B cell (primary cell): ENCODE measurements at regions not wholly inside any gene's neighbourhood (a gene's known extent, or its start where the extent isn't known, plus 50 kb on each side); places are given as distances from the start of the nearest gene placed in this dataset.

Experiments
- ATAC-seq: fragments of 200-7000 bp; cut with Tn5 transposase; one replicate; pipeline ENCODE4 v1.10.0; 2021; ENCODE audit warnings: low read depth, mild to moderate bottlenecking, moderate number of reproducible peaks, moderate library complexity
- CTCF ChIA-PET: fragments of 350-600 bp; sonication (Branson Sonifier 250); formaldehyde crosslinking; loops from one replicate; lab custom pipeline; 2021; ENCODE audit warnings: antibody characterized with exemption, inconsistent platforms; lab: Charles Lee
- POLR2A ChIA-PET: fragments of 350-600 bp; sonication (Branson Sonifier 250); formaldehyde crosslinking; loops from one replicate; lab custom pipeline; 2021; ENCODE audit warnings: antibody characterized with exemption; lab: Charles Lee
- DNase-seq: peaks from one replicate; pipeline ENCODE4 v3.0.0; 2013
- H2AFZ ChIP-seq: 2 replicates; pipeline ENCODE4 v1.6.1; 2012; ENCODE audit warnings: mild to moderate bottlenecking, low read depth, low read length; ENCODE audit not compliant: insufficient read depth, poor library complexity, severe bottlenecking
- H3K27ac ChIP-seq, 2 donors: 1 replicate in 1 of 2; 2 replicates in 1 of 2; pipeline ENCODE4 v1.5.1; 2012 to 2013; ENCODE audit warnings: low read length in 2 of 2, mild to moderate bottlenecking in 2 of 2, moderate library complexity in 1 of 2
- H3K27me3 ChIP-seq, 4 experiments: fragments of 200-600 bp in 1 of 4; sonication (generic) in 1 of 4; replicated peaks in 1 of 4; 1 replicate in 2 of 4; 2 replicates in 2 of 4; pipeline versions ENCODE4 v1.6.1 to v1.7.0; 2013 to 2016; ENCODE audit warnings: low read length in 3 of 4, mild to moderate bottlenecking in 2 of 4, mixed read lengths in 1 of 4, moderate library complexity in 1 of 4; ENCODE audit not compliant: insufficient read depth in 4 of 4, control insufficient read depth in 3 of 4; ENCODE audit errors: control extremely low read depth in 1 of 4
- H3K36me3 ChIP-seq, 2 experiments: replicated peaks in 1 of 2; 1 replicate in 1 of 2; 2 replicates in 1 of 2; pipeline versions ENCODE4 v1.6.1 to v1.7.1; 2013; ENCODE audit warnings: low read length in 1 of 2; ENCODE audit not compliant: insufficient read depth in 2 of 2, control insufficient read depth in 1 of 2; ENCODE audit errors: control extremely low read depth in 1 of 2, extremely low read depth in 1 of 2
- H3K4me1 ChIP-seq, 2 donors: fragments of 200-600 bp in 1 of 2; sonication (generic) in 1 of 2; 1 replicate in 1 of 2; 2 replicates in 1 of 2; pipeline versions ENCODE4 v1.5.1 to v1.6.1; 2013 to 2017; ENCODE audit warnings: low read length in 2 of 2; ENCODE audit not compliant: control insufficient read depth in 2 of 2, insufficient read depth in 2 of 2
- H3K4me2 ChIP-seq: replicated peaks from 2 replicates; pipeline ENCODE3; 2012; ENCODE audit warnings: mild to moderate bottlenecking, low read depth, low read length; ENCODE audit not compliant: poor library complexity, severe bottlenecking
- H3K4me3 ChIP-seq, 5 experiments: fragments of 200-600 bp in 1 of 5; sonication (generic) in 1 of 5; 1 replicate in 3 of 5; 2 replicates in 2 of 5; pipeline versions ENCODE4 v1.5.1 to v1.7.0; 2011 to 2016; ENCODE audit warnings: low read length in 4 of 5, mild to moderate bottlenecking in 4 of 5, low read depth in 2 of 5, control low read depth in 1 of 5, moderate library complexity in 1 of 5; ENCODE audit not compliant: insufficient read depth in 1 of 5; ENCODE audit errors: control extremely low read depth in 1 of 5, extremely low read depth in 1 of 5
- H3K79me2 ChIP-seq: fragments of 200-600 bp; sonication (generic); one replicate; pipeline ENCODE4 v1.6.0; 2016; ENCODE audit warnings: low read length; ENCODE audit not compliant: control insufficient read depth, insufficient read depth
- H3K9ac ChIP-seq: fragments of 200-600 bp; sonication (generic); 2 replicates; pipeline ENCODE4 v1.6.1; 2017; ENCODE audit warnings: mild to moderate bottlenecking, low read length, moderate library complexity
- H3K9me3 ChIP-seq, 3 donors: one replicate each; pipeline versions ENCODE4 v1.6.1 to v1.7.1; 2013; ENCODE audit warnings: low read length in 2 of 3; ENCODE audit not compliant: control insufficient read depth in 2 of 3, insufficient read depth in 1 of 3; ENCODE audit errors: control extremely low read depth in 1 of 3
- H4K20me1 ChIP-seq: 2 replicates; pipeline ENCODE4 v1.6.0; 2012; ENCODE audit warnings: mild to moderate bottlenecking, low read length; ENCODE audit not compliant: insufficient read depth, control insufficient read depth, poor library complexity, severe bottlenecking
- H3K27ac Mint-ChIP-seq: one replicate; pipeline ENCODE4 v1.8.0; 2021; ENCODE audit warnings: mixed read lengths
- H3K27me3 Mint-ChIP-seq: one replicate; pipeline ENCODE4 v1.8.0; 2021; ENCODE audit warnings: mixed read lengths
- H3K4me1 Mint-ChIP-seq: one replicate; pipeline ENCODE4 v1.8.0; 2021; ENCODE audit warnings: mixed read lengths
- H3K4me3 Mint-ChIP-seq: one replicate; pipeline ENCODE4 v1.8.0; 2021; ENCODE audit warnings: mixed read lengths
- H3K9me3 Mint-ChIP-seq: one replicate; pipeline ENCODE4 v1.8.0; 2022; ENCODE audit warnings: mixed read lengths; ENCODE audit not compliant: insufficient read depth
- EZH2 ChIP-seq: IDR thresholded peaks from 2 replicates; pipeline ENCODE4 v1.6.1; 2012; ENCODE audit warnings: borderline replicate concordance, low read depth, mild to moderate bottlenecking, moderate library complexity, low read length; ENCODE audit not compliant: insufficient read depth, poor library complexity, severe bottlenecking
- WGBS: methylation state at CpG from one replicate; pipeline ENCODE4 v1.1.5; 2013; ENCODE audit warnings: missing lambda C conversion rate; ENCODE audit not compliant: insufficient coverage; 5-methylcytosine and 5-hydroxymethylcytosine counted together
- intact Hi-C: fragments of 100-400 bp; cut with micrococcal nuclease; formaldehyde crosslinking; loops from one replicate; pipeline ENCODE4 v1.10.0; 2022
- TF ChIP-seq, protein P1 (sequence below): fragments of 200-600 bp; IDR thresholded peaks from one replicate; pipeline ENCODE4 v1.8.0; 2022; ENCODE audit warnings: antibody characterized with exemption, mild to moderate bottlenecking

DNA sequence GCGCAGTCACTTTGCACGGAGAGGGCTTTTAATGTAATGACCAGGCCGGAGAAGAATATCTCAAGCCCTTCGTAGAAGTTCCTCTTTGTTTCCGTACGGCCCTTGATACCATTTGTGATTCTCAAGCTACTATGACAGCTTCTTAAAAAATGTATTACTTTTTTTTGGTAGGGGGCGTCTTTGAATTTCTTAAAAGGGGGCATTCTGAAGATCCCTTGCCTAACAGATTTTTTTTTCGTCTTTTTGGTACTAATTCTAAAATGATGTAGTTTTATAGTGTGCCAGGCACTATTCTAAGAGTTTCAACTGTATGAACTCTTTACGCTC is 614.0 kb downstream of the MCTP2 start:
- H2AFZ ChIP-seq: peak overlapping the region; percentile 10

DNA sequence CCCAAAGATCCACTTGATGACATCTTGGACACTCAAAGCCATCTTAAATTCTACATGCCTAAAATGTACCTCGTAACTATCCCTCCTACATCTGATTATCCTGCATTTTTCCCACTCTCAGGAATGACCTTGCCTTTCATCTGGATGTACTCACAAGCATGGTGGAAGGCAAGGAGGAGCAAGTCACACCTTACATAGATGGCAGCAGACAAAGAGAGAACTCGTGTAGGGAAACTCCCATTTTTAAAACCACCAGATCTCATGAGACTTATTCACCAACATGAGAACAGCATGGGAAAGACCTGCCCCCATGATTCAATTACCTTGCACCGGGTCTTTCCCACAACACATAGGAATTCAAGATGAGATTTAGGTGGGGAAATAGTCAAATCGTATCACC is 616.0 kb downstream of the MCTP2 start:
- CTCF ChIA-PET: no interaction called here
- 93% methylated on average over 2 of the region's 4 CpGs for WGBS
- H3K9ac ChIP-seq: no peak overlapping the region
- H3K4me1 ChIP-seq: no peaks in the 10 kb centered on the region
- Mint-ChIP-seq H3K9me3 (peaks cover 5% of the 10 kb centered on the region), H3K4me1 (no peaks in the 10 kb centered on the region), H3K4me3 (no peak overlapping the region), H3K27me3 (peaks cover 31% of the 10 kb centered on the region), H3K27ac (no peak overlapping the region)
- H3K27me3 ChIP-seq: peaks cover 0 to 12% (median 3%) of the 10 kb centered on the region in 4 experiments
- no peaks in the 10 kb centered on the region for H3K79me2 ChIP-seq
- H3K4me3 ChIP-seq: no peak overlapping the region
- intact Hi-C loops: no loop called here
- no peak for DNase-seq
- H4K20me1 ChIP-seq: no peaks in the 10 kb centered on the region
- no peak overlapping the region for H3K27ac ChIP-seq
- no peak for ATAC-seq
- H3K4me2 ChIP-seq: no peak overlapping the region
- H3K9me3 ChIP-seq: peaks cover 0 to 2% (median 0%) of the 10 kb centered on the region in 3 donors
- H3K36me3 ChIP-seq: no peaks in the 10 kb centered on the region
- TF ChIP-seq EZH2: no peak
- TF ChIP-seq, protein P1, sequence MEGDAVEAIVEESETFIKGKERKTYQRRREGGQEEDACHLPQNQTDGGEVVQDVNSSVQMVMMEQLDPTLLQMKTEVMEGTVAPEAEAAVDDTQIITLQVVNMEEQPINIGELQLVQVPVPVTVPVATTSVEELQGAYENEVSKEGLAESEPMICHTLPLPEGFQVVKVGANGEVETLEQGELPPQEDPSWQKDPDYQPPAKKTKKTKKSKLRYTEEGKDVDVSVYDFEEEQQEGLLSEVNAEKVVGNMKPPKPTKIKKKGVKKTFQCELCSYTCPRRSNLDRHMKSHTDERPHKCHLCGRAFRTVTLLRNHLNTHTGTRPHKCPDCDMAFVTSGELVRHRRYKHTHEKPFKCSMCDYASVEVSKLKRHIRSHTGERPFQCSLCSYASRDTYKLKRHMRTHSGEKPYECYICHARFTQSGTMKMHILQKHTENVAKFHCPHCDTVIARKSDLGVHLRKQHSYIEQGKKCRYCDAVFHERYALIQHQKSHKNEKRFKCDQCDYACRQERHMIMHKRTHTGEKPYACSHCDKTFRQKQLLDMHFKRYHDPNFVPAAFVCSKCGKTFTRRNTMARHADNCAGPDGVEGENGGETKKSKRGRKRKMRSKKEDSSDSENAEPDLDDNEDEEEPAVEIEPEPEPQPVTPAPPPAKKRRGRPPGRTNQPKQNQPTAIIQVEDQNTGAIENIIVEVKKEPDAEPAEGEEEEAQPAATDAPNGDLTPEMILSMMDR: no peak
- POLR2A ChIA-PET: no interaction called here
- H2AFZ ChIP-seq: no peak overlapping the region

More for the DNA sequence above, 614.0 kb downstream of the MCTP2 start:
- Histone ChIP-seq H3K27me3 (peaks cover 0 to 12% (median 3%) of the 10 kb centered on the region in 4 experiments), H3K4me2 (peak overlapping the region; percentile 15), H3K9ac (no peak overlapping the region), H3K4me1 (no peaks in the 10 kb centered on the region), H3K9me3 (peaks cover 0 to 12% (median 6%) of the 10 kb centered on the region in 3 donors), H3K36me3 (no peaks in the 10 kb centered on the region), H4K20me1 (no peaks in the 10 kb centered on the region), H3K27ac (no peak overlapping the region), H3K4me3 (no peak overlapping the region), H3K79me2 (no peaks in the 10 kb centered on the region)
- Mint-ChIP-seq H3K4me3 (no peak overlapping the region), H3K27ac (no peak overlapping the region), H3K4me1 (no peaks in the 10 kb centered on the region), H3K9me3 (peaks cover 10% of the 10 kb centered on the region), H3K27me3 (peaks cover 31% of the 10 kb centered on the region)
- DNase-seq (no peak), ATAC-seq (no peak)
- no peak for TF ChIP-seq EZH2
- TF ChIP-seq, protein P1: no peak
- ChIA-PET CTCF (no interaction called here), POLR2A (no interaction called here)
- intact Hi-C loops: no loop called here
- WGBS: 8% methylated on average over 3 of the region's 9 CpGs
